ENCODE measurements at regions not wholly inside any gene's neighbourhood (a gene's known extent, or its start where the extent isn't known, plus 50 kb on each side); places are given as distances from the start of the nearest gene placed in this dataset.

DNA sequence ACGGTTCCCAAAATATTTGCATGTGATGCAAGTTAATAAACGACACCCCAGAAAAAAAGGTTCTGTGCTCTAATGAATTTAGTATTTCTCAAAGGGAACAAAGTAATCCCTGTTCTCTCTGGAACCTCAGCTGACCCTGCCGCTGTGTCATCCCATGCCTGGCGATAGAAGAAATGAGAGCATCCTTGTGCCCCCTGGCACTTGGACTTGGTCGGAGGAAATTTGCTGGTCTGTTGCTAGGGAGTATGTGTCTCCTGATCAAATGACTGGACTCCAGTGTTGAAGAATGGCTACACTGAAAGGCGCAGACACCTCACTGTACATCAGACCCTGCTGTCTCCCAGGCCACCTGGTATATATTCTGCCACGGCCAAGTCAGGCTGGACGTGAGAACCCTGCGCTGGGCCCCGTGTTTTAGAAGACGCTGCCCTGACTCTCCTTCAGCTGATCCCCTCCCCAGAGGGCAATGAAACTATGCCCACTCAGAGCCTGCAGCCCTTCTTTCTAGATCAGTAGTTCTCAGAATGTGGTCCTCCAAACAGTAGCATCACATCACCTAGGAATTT is 67.2 kb downstream of the THNSL1 start:
- TF ChIP-seq, protein P1, sequence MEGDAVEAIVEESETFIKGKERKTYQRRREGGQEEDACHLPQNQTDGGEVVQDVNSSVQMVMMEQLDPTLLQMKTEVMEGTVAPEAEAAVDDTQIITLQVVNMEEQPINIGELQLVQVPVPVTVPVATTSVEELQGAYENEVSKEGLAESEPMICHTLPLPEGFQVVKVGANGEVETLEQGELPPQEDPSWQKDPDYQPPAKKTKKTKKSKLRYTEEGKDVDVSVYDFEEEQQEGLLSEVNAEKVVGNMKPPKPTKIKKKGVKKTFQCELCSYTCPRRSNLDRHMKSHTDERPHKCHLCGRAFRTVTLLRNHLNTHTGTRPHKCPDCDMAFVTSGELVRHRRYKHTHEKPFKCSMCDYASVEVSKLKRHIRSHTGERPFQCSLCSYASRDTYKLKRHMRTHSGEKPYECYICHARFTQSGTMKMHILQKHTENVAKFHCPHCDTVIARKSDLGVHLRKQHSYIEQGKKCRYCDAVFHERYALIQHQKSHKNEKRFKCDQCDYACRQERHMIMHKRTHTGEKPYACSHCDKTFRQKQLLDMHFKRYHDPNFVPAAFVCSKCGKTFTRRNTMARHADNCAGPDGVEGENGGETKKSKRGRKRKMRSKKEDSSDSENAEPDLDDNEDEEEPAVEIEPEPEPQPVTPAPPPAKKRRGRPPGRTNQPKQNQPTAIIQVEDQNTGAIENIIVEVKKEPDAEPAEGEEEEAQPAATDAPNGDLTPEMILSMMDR (IDR thresholded peaks at IDR 0.05), result no peak
- H3K27ac ChIP-seq, result no peak overlapping the region
- DNase-seq, result no peak
- H3K4me1 ChIP-seq, result peaks cover 0 to 23% (median 9%) of the 10 kb centered on the region in 4 donors
- no peaks in the 10 kb centered on the region for H3K9me3 ChIP-seq
- no peaks in the 10 kb centered on the region for H3K27me3 ChIP-seq
- intact Hi-C loops (cut with DNase I; ENCODE audit: low total_unique reads), result loop anchor here (5.0 kb wide), 1 partner anchor 441 kb away; no protein-coding TSS in a partner anchor
- H3K4me3 ChIP-seq, result no peak overlapping the region
- H3K36me3 ChIP-seq, result no peaks in the 10 kb centered on the region

DNA sequence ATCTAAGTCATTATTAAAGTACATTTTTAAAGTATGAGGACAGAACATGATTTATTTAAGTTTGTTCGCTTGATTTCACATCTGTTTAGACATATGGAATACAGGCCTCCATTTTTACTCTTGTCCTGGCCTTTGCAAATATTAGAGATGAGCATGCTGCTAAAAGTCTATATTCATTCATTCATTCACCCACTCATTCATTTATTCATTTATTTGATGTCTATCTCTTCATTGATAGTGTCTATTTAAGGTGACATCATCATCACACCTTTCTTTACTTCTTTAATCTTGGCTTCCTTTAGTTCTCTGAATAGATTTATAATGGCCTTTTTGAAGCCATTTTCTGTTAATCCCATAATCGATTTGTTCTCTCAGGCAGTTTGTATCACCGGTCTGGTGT is 68.0 kb downstream of the THNSL1 start:
- intact Hi-C loops (cut with DNase I; ENCODE audit: low total_unique reads), result loop anchor here (5.0 kb wide), 1 partner anchor 442 kb away; no protein-coding TSS in a partner anchor

DNA sequence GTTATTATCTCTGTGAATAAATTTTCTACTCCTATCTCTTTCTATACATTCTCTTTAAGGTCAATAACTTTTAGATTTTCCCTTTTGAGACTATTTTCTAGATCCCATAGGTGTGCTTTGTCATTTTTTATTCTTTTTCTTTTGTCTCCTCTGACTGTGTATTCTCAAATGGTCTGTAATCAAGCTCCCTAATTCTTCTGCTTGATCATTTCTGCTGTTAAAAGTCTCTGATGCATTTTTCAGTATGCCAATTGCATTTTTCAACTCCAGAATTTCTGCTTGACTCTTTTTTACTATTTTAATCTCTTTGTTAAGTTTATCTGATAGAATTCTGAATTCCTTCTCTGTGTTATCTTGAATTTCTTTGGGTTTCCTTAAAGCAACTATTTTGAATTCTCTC is 78.2 kb downstream of the THNSL1 start:
- H3K9me3 ChIP-seq, result peaks cover 4 to 14% (median 14%) of the 10 kb centered on the region in 3 donors
- H3K27ac ChIP-seq, result no peak overlapping the region
- no peaks in the 10 kb centered on the region for H3K4me1 ChIP-seq
- DNase-seq, result no peak
- no peak overlapping the region for H3K4me3 ChIP-seq
- no peaks in the 10 kb centered on the region for H3K27me3 ChIP-seq
- intact Hi-C loops (cut with DNase I; ENCODE audit: low total_unique reads), result no loop called here
- TF ChIP-seq, protein P1 (IDR thresholded peaks at IDR 0.05), result no peak
- H3K36me3 ChIP-seq, result no peaks in the 10 kb centered on the region

More for the DNA sequence above, 68.0 kb downstream of the THNSL1 start:
- TF ChIP-seq, protein P1 (IDR thresholded peaks at IDR 0.05), result no peak
- Histone ChIP-seq H3K9me3 (no peaks in the 10 kb centered on the region), H3K27ac (no peak overlapping the region), H3K36me3 (no peaks in the 10 kb centered on the region), H3K27me3 (no peaks in the 10 kb centered on the region), H3K4me1 (peaks cover 0 to 23% (median 9%) of the 10 kb centered on the region in 4 donors), H3K4me3 (no peak overlapping the region)
- no peak for DNase-seq

DNA sequence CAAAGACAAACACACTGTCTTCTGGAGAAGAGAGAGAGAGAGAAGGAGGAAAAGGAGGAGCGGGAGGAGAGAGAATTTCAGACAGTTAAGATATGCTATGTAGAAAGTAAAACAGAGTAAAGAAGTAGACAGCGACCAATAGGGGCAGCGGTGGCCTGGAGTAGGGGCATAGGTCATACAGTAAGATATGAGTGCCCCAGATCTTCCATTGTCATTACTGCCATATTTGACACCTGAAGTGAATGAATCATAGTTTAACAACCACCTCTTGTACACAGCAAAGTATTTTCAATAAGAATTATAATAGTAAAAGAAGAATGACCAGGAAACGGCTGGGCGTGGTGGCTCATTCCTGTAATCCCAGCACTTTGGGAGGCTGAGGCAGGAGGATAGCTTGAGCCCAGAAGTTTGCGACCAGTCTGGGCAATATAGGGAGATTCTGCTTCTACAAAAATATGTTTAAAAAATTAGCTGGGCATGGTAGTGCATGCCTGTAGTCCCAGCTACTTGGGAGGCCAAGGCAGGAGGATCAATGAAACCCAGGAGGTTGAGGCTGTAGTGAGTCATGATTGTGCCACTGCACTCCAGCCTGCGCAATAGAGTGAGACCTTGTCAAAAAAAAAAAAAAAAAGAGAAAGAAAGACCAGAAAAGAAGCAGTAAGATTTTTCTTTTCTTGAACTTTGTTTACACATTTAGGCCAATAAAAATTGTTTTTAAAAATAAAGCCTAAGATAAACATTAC is 77.0 kb upstream of the GPR158 start:
- Histone ChIP-seq H3K4me3 (no peak overlapping the region), H3K27ac (no peak overlapping the region), H3K4me1 (no peaks in the 10 kb centered on the region), H3K36me3 (no peaks in the 10 kb centered on the region), H3K27me3 (no peaks in the 10 kb centered on the region), H3K9me3 (peaks cover 4 to 14% (median 14%) of the 10 kb centered on the region in 3 donors)
- TF ChIP-seq, protein P1 (IDR thresholded peaks at IDR 0.05), result no peak
- intact Hi-C loops (cut with DNase I; ENCODE audit: low total_unique reads), result no loop called here
- no peak for DNase-seq

DNA sequence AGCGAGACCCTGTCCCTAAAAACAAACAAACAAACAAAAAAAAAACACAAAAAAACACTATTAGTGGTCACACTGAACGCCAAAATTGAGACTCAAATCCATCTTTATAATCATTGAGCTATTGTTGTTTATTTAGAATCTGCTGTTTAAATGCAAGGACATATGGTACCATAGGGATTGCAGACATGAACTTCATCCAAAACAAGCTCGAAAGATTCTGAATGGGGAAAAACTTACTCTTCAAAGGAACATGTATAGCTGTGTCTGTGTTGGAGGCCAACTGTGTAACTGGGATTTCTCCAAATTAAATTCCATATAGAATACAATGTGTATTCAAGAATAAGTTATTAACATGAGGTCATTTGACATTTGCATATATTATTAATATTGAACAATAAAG is 74.7 kb upstream of the GPR158 start:
- no peak for DNase-seq
- Histone ChIP-seq H3K4me3 (no peak overlapping the region), H3K4me1 (no peaks in the 10 kb centered on the region), H3K27me3 (no peaks in the 10 kb centered on the region), H3K9me3 (peaks cover 0 to 6% (median 2%) of the 10 kb centered on the region in 3 donors), H3K27ac (no peak overlapping the region), H3K36me3 (no peaks in the 10 kb centered on the region)
- TF ChIP-seq, protein P1 (IDR thresholded peaks at IDR 0.05), result no peak
- intact Hi-C loops (cut with DNase I; ENCODE audit: low total_unique reads), result no loop called here

Data from tibial artery (tissue), 4 donors.